HG02642 (cell line): ENCODE measurements at regions not wholly inside any gene's neighbourhood (a gene's known extent, or its start where the extent isn't known, plus 50 kb on each side); places are given as distances from the start of the nearest gene placed in this dataset.
"Not testable (repeated sequence)": the region's sequence is repeated elsewhere in the genome, so short reads cannot be mapped to it uniquely, and the experiment has no call there.

Experiments
- ATAC-seq: cut with Tn5 transposase; IDR thresholded peaks from one replicate; pipeline ENCODE4 v1.9.1; 2021; ENCODE audit warnings: mild to moderate bottlenecking; ENCODE audit not compliant: unreplicated experiment, poor library complexity

DNA sequence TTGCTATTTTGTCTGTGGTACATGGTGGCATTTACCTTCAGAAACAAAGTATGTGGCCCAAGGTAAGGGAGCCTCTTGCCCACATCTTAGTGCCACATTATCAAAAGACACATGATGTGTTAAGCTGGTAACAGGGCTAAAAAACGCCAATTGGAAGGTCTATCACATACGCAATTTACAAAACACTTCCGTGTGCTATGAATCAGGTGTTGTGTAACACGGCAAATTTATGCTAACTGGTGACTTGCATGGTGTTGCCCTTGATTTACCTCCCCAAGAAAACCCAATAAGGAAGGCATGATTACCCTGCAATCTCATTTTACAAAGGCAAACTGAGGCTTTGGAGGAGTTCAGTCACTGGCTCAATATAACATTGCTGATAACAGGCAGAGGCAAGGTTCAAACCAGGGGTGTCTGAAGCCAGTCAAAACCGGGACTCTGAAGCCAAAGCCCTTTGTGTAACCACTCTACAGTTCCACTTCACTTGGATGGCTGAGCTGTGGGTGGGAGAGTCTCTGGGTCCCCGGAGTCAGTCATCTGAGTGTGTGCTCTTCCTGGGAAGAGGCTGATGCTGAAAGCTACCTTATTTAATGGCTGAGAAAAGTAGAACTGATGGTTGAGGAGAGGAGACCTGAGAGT is 103.9 kb upstream of the BCL6 start:
- no peak for ATAC-seq

- ATAC-seq: no peak
These were observed 105.1 kb upstream of the BCL6 start for GRCh38 chr3:187850258-187850921.

- no peak for ATAC-seq
These were observed 107.8 kb upstream of the BCL6 start for GRCh38 chr3:187852842-187853730.

GRCh38 chr3:187855131-187855530 is 109.9 kb upstream of the BCL6 start:
- ATAC-seq: no peak

- no peak for ATAC-seq
These were observed 111.3 kb upstream of the BCL6 start for GRCh38 chr3:187856555-187856954.

DNA sequence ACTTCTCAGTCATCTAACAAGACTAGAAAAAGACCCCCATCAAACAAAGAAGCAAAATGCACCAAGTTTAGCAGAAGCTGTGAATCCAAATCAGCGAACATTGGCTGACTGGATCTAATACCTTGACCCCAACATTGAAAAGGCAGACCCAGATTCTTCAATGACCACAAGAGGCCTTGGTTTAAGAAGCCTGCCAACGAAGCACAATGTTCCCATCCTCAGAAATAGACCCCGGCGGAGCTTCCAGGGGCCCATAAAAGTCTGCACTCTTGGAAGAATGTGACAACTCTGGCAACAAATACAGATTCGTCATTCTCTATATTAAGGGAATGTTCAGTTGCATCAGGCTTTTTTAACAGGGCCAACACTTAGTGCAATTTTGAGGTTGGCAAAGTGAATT is 112.8 kb upstream of the BCL6 start:
- ATAC-seq: no peak

DNA sequence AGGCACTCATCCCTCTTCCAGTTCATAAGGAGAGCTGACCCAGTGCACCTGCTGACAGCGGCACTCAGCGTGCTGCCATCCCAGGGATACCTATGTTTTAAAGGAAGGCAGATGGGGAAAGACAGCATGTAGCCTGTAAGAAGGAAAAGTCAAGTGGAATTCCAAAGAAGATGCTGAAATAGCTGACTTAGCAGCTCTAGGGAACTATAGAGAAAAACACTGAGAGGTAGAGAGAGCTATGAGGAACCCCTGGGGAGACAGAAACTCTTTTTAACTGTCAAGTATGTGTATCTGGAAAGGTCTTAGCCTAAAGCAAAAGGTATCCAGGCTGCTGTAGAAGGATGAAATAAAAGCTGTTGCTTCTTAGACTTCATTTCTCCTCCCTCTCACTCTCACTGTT is 113.4 kb upstream of the BCL6 start:
- no peak for ATAC-seq

DNA sequence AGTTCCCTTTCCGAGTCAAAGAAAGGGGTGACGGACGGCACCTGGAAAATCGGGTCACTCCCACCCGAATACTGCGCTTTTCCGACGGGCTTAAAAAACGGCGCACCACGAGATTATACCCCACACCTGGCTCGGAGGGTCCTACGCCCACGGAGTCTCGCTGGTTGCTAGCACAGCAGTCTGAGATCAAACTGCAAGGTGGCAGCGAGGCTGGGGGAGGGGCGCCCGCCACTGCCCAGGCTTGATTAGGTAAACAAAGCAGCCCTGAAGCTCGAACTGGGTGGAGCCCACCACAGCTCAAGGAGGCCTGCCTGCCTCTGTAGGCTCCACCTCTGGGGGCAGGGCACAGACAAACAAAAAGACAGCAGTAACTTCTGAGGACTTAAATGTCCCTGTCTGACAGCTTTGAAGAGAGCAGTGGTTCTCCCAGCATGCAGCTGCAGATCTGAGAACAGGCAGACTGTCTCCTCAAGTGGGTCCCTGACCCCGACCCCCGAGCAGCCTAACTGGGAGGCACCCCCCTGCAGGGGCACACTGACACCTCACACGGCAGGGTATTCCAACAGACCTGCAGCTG is 117.5 kb upstream of the BCL6 start:
- not testable (repeated sequence) for ATAC-seq

DNA sequence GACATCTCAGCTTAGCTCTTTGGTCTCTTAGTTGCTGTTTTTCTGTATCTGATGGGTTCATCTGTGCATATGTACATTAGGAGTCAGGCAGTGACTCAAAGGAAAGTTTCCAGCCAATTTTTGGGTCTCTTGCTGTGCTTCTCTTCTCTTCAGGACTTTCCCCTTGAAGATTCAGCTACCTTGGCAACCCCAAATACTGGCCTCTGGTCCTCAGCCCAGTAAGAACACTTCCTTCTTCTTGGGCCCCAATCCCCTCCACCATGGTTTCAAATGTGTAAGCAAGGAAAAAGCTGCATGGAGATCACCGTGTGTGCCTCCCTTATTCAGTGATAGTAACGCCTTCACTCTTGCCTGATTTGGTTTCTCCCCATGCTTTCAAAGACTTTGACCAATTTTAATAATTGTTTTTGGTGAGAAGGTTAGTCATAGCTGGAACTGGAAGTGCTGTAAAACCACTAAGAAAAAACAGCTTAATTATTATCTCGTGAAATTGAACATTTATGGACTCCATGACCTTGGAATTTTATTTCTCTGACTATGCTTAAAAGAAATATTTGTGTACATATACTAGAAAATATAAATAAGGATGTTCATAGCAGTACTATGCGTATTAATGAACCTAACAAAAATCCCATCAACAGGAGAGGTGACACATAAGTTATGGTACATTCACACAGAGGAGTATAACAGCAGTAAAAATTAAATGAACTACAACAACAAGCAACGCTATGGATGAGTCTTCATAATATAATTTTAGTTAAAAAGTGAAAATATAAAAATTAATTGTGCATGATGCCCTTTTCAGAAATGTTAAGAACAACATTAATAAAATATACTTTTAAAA is 125.3 kb upstream of the BCL6 start:
- ATAC-seq: peak; percentile 64

DNA sequence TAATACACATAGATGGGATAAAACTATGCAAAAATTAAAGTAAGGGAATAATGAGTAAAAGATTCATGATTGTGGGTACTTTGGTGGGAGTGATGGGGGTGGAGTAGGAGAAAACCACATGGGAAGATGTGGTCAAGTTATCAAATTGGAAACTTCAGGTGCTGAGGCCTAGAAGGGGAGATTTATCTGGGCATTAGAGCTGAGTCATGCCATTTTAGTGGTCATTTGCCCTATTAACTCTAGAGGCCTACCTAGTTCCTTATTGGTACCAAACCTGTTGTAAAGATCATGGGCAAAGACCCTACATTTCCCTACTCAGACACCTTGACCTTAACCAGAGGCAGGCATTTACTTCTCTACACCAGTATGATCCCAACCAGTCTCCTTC is 125.9 kb upstream of the BCL6 start:
- ATAC-seq: no peak

DNA sequence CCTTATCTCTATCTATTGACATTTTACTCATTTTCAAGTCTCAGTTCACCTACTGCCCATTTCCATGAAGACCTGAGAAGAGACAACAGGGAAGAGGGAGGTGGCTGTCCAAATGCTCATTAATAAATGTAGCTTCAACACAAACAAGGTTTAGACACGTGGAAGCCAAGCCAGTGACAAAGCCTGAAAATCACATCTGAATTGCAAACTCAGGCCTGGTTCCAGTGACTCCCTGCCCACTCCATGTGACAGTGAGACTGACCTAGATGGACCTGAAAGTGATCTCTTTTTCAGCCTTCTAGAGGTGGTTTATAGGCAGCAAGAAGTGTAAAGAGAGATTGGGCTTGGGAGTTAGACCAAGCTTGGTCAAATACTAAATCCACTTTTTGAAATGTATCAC is 126.6 kb upstream of the BCL6 start:
- no peak for ATAC-seq

DNA sequence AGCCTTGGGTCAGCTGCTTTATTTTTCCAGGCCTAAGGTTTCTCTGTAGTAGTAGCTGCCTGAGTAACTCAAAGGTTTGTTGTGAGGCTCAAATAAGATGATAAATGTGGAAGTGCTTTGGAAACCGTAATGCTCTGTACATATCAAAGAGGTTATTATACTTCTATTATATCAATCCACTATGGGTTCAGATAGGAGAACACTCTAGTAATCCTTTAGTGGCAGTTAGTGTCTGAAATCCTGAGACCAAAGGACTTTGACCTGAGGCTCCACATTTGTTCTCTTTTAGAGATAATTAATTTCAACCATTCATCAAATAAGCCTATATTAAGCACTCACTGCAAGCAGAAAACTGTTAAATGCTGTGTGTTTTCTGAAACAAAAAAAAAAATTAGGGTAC is 128.6 kb upstream of the BCL6 start:
- ATAC-seq: no peak

DNA sequence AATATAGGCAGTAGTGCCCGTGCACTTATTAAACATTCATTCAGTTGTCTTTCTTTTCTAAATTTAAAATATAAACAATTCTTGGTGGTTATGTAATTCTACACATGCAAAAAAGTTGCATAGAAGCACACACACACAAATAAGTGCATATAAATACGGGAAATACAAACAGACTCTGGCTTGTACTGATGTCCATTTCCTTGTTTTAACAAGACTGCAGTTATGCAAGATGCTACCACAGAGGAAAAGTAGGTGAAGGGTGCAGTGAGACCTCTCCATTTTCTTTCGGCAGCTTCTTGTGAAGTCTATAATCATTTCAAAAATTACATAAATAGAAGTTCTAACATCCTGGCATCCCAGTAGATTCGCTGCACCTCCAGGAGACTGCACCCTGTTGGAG is 130.6 kb upstream of the BCL6 start:
- ATAC-seq: no peak

DNA sequence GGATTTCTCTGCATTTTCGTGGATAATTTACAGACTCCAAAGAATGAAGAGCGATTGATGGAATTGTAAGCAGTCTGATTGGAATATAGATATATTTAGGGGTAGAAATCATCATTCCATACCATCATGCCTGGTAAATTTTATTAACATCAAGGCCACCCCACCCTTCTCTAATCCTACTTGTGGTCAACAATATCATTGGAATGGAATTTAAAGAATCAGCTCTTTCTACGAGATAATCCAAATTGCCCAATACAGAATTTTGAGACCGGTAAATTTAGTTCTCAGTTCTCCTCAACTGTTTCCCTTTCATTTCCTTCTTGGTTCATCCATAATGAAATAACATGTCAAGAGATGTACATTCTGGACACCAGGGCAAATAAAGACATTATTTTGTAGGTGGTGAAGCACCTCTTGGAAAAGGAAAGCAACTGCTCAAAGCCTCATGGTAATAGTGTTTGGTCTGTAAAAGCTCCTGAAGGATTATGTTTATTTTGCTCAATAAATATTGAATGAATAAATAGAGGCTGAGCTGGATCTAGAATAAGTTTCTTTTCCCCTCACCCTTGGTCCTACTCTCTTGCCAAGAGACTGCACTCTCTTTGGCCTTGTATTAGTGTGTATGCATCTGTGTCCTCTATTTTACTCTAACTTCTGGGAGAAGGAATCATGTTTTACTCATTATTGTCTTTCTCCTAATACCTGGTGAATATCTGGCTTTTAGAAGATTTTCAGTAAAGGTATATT is 133.7 kb upstream of the BCL6 start:
- ATAC-seq: no peak

GRCh38 chr3:187880441-187880840 is 135.2 kb upstream of the BCL6 start:
- ATAC-seq: no peak

DNA sequence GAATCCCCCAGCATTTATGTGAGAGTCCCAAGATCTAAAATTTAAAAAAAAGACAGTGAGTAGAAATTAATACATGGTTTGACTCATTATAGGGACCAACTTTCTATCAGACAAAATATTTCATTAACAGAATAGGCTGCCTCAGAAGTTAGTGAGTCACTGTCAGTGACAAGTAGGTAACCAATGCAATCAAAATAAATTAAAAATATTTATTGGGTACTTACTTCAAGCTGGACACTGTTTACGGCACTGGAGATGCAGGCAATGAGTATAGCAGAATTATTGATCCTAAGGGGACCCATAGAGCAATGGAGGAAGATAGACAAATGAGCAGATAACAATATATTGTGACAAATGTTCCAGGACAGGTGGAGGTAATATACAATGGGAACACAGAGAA is 135.6 kb upstream of the BCL6 start:
- ATAC-seq: no peak

- ATAC-seq: no peak
These were observed 143.4 kb upstream of the BCL6 start for GRCh38 chr3:187888701-187889100.

- no peak for ATAC-seq
These were observed 143.8 kb upstream of the BCL6 start for GRCh38 chr3:187889106-187889505.

- ATAC-seq: no peak
These were observed 144.5 kb upstream of the BCL6 start for GRCh38 chr3:187889601-187890404.
